CD4-positive, alpha-beta T cell treated with Interferon alpha-2 for 1 hour (primary cell): ENCODE measurements at regions not wholly inside any gene's neighbourhood (a gene's known extent, or its start where the extent isn't known, plus 50 kb on each side); places are given as distances from the start of the nearest gene placed in this dataset.

Experiments
- DNase-seq, 2 donors: peaks; one replicate each; pipeline ENCODE4 v3.0.0-alpha.2; 2020 to 2022

DNA sequence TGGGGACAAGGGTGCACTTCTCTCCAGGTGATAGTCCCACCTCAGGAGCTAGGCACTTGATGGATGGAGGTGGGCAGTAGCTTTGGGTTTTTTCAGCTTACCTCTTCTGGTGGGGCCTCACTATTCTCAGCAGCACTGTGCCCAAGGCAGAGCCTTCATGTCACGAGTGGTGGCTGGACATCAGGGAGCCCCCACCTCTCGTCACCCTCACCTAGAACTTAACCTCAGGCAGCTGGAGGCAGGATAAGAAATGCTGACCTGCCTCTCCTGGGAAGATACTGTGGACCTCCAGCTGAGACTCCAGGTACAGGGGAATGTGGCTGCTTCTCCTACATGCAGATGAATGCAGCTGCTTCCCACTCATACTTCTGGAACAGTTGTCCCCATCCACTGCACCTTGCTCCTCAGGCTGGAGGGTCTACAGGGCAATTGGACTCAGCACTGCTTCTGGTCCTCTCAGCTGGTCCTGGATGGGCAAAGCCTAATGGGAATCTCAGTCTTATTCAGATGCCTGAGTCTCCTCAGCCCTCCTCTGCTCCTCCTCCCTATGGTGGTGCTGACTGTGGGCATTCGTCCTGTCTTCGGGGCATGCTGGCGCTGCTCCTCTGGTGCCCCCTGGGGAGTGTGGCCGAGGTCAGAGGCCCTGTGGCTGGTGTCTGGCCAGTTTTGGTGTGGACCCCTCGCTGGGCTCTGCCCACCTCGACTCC, 129.9 kb downstream of the KLF13 start:
- DNase-seq, result no peak

DNA sequence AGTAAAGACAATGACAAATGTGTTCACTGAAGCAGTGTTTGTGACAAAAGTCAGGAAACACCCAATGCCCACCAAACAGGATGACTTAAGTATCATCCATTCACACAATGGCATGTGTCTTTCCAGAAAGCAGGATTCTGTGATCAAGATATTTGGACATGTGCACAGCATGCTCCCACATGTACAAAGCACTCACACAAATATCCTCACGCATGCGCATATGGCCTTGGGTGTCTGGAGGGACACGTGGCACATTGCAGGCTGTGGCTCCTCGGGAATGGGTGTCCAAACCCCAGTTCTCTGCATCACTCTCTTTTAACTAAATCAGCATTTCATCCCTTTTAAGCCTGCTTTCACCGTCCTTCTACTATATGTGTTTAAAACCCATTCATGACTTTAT, 130.5 kb downstream of the KLF13 start:
- DNase-seq, result no peak

DNA sequence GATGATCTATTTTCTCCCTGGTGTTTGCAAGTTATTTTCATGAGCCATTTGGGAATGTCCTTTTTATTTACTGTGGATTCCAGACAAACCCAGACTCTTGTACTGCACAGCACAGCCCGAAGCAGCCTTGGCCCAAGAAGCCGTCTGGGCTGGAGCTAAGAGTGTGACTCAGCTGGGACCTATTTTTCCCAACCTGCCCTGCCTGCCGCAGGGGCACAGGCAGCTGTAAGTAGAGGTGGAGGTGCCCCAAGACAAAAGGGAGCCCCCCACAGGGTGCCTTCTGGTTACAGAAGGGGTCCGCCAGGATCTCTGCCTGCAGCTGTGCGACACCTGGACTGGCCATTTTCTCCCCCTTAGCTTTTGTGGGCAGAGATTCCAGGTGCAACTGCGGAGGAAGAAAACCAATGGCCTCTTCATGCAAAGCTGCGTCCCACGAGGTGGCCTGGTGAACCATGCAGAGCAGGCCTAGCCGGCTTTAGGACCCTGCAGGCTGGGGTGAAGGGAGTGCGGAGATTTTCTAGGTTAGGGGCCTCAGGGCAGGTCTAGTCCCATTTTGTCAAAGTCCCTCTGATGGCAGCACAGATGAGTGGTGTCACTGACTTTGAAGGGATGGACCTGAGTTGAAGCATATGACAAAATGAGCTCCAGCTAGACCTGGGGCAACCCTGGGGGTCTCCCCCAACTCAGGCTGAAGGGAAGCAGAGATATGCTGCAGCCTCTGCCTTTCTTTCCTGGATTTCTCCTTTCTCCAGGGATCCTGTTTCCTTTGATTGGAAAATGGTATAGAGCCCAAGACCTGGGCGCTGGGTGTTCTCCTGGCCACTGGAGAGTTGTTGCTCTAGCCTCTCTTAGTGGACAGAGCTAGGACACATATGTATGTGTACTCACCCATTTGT, 131.2 kb downstream of the KLF13 start:
- DNase-seq, result no peak

DNA sequence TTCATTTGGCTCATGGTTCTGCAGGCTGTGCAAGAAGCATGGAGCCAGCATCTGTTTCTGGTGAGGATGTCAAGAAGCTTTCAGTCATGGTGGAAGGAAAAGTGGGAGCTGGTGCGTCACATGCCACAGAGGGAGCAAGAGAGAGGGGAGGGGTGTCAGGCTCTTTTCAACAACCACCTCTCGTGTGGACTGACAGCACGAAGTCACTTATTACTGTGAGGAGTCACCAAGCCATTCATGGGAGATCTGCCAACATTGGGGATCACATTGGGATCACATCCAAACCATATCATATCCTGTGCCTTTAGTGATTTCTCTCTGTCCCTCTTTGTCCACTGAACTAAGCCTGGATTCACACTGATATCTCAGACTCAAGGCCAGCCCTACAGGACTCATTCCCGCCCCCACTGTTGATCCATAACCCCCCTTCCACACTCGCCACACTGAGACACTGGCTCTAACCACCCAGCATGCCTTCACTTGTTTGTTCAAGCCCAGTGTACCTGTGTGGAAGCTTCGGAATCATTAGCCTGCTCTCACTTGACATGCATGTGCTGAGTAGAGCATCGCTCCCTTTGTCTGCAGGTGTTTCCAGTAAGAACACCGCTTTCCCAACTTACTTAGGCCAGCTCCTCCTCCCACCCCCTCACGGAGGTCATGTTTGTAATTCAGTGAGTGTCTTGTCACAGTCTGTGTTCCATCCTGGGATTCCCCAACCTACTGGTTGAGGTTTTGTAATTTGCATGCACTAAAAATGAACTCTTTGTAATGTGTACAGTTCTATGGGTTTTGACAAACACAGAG, 132.2 kb downstream of the KLF13 start:
- peak in 1 of 2 donors; percentile 24 for DNase-seq

DNA sequence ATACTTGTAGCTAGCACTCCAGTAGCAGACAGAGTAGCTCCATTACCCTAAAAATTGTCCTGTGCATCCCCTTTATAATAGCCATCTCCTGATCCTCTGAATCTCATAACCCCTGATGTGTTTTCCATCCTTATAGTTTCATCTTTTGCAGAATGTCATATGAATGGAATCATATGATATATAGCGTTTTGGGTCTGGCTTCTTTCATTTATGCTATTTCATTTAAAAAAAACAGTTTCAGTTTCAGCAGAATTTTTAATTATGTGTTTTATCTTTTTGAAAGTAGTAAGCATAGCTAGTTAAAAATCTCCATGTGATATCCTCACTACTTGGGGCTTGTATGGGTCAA, 132.7 kb downstream of the KLF13 start:
- DNase-seq, result no peak

GRCh38 chr15:31461375-31461774, 134.7 kb downstream of the KLF13 start:
- DNase-seq, result no peak

GRCh38 chr15:31461911-31462480, 135.4 kb downstream of the KLF13 start:
- DNase-seq, result no peak

DNA sequence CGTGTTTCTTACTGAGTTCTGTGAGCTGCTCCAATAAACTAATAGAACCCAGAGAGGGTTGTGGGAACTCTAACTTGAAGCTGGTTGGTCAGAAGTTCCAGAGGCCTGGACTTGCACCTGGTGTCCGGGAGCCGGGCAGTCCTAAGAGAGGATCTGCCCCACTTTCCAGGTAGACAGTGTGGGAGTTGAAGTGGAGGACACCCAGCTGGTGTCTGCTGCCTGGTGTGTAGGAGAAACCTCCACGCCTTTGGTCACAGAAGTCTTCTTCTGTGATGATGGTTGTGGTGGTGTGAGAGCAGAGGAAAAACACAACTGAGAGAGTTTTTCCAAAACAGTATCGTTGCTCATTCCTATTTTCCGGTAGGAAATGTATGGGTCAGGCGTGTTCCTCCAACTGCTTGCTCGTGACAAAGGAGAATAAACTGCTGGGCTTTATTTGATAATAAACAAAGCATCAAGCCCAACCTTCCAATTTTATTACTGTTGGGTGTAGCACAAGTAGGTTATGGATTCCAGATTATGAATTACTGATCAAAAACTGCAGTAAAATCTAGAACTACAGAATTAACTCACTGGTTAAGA, 137.0 kb downstream of the KLF13 start:
- DNase-seq, result no peak

GRCh38 chr15:31464216-31465082, 137.8 kb downstream of the KLF13 start:
- no peak for DNase-seq

DNA sequence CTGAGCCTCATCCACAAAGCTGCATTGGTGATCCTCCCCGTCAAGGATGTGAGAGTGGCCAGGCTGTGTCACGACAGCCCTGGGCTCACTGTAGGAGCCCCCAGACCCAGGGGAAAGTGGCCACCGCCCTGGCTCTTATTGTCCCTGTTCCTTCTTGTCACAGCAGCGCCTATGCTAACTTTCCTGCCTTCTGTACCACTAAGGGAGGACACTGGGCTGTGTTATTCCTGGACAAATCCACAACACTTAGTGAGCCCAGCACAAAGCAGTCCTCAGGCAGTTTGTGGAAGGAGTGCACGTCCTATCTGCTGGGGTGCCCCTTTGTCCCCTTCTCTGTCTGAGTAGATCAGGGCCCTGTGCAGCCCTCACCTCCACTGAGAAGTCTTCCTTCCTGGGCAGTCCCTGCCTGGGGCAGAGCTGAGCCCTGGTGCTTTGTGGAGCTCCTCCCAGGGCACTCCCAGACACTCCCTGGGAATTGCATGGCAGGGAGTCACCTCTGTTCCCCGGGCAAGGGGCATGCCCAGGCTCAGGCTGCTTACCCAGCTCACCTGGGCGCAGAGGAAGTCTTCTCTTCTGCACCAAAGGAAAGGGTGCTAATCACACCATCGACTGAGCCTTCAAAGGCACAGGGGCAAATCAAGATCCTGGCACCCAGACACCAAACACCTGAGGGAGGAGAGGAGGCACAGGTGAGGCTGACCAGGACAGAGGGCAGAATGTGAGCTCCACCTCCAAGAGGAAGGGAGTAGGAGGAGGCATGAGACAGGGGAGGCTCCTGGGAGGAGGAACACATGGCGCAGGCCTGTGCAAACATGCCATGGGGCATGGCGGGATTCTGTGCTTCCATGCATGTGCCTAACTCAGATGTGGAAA, 138.7 kb downstream of the KLF13 start:
- no peak for DNase-seq

DNA sequence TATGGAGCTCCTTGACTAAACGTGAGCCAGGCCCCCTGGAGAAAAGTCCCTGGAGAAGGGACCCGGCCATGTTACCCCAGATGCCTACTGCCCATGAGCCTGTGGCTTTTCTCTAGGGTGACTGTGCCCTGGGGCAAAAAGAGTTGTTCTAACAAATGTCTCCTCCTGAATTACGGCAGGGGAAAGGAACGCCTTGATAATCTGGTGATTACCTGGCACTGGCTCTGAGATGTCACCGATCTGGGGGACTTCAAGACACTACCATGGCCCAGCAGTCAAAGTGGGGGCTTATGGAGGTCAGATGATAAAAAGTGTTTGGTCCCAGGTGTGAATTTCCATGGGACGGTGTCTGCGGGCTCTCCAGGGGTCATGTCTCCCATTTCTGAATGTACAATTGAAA, 140.7 kb downstream of the KLF13 start:
- no peak for DNase-seq

- no peak for DNase-seq
Measured at GRCh38 chr15:31468911-31469785, 142.5 kb downstream of the KLF13 start.

DNA sequence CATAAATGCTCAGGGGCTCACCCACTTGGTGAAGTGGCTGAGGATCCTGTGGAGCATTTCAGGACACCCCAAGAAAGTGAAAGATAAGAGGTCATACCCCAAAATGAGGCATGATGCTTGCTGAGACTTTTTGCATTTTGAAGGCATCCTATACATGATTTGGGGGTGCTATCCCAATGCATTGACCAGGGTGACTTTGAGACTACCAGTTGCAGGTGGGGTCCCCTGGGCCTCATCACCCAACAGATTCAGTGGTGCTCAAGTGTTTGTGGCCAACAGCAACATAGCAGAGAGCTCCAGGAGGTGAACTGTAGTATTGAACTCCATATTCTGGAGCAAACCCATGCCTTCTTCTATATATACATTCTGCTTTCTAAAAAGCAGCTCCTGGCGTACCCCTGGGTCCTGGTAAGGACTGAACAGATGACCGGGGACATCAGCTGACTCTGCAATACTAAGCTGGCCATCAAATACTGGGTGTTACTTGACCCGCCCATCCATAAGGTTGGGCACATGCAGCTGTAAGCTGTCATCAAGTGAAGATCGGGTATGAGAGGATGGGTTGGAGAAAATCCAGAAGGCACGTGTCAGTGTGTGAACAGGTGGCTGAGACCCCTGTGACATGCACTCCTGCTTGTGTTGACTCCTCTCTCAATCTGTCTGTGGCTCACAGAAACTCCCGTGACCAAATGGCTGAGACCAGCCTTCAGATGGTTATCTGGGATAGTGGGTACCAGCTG, 143.3 kb downstream of the KLF13 start:
- DNase-seq, result no peak

- no peak for DNase-seq
Measured at GRCh38 chr15:31470756-31471155, 144.1 kb downstream of the KLF13 start.

- DNase-seq, result no peak
Measured at GRCh38 chr15:31471731-31472430, 145.2 kb downstream of the KLF13 start.

- DNase-seq, result peak; percentile 38 to 71
Measured at GRCh38 chr15:31472636-31473384, 146.2 kb downstream of the KLF13 start.

DNA sequence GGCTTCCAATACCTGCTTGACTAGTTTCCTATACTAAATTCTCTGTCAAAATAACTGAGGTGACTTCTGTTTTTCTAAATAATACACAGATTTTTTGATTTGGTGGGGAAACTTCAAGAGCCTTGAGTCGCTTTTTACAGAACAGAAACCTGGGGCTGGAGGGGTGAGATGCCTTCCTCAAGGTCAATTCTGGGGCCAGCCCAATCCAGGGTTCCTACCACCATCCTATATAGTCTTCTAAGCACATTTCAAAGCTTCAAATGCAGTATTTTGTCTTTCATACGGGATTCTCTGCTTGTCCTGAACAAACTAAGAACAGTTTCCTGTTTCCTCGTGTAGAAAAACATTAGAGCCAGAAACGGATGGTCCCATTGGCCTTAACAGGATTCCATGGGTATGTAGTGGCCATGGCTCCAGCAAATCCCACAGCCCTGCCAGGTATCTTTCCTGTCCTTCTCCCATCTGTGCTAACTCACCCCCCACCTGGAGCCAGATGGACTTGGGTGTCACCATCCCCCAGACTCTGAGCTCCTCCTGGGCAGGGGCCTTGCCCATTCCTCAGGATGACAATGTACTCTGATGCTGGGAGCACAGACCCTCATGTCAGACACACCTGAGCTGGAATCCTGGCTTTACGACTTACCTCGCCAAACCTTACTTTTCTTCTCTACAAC, 146.9 kb downstream of the KLF13 start:
- no peak for DNase-seq
